GM23248 (cell line): ENCODE measurements at regions not wholly inside any gene's neighbourhood (a gene's known extent, or its start where the extent isn't known, plus 50 kb on each side); places are given as distances from the start of the nearest gene placed in this dataset.

Source experiments
- EZH2 ChIP-seq: fragments of 200-600 bp; sonication (generic); IDR thresholded peaks from 2 replicates; pipeline ENCODE4 v1.6.1; 2018; ENCODE audit warnings: antibody characterized with exemption, mild to moderate bottlenecking; ENCODE audit not compliant: insufficient read depth, poor library complexity, severe bottlenecking
- EZH2phosphoT487 ChIP-seq: fragments of 200-600 bp; sonication (generic); IDR thresholded peaks from 2 replicates; pipeline ENCODE4 v1.6.1; 2018; ENCODE audit warnings: antibody characterized with exemption, moderate library complexity, mild to moderate bottlenecking, low read depth; ENCODE audit not compliant: insufficient read depth

DNA sequence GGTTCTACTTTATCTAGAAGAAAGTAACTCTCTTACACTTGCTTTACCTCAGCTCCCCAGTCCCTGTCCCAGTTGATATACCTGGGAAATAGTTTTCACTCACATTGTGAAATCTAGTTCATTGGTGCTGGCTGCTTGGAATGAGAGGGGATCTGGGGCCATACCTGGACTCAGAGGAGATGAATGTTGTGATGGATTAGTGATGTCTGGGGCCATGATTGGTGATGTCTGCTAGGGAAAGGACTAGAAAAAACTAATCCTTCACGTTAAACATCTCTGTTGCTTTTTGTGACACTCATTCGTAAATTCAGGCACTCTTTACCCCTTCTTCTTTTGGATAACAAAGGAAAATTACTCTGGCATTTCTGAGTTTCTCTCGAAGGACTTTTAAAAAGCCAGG, 152.4 kb downstream of the RAB11FIP2 start:
- TF ChIP-seq EZH2, result no peak
- TF ChIP-seq EZH2phosphoT487, result no peak
